Choroid plexus epithelial cell (primary cell): ENCODE measurements at regions not wholly inside any gene's neighbourhood (a gene's known extent, or its start where the extent isn't known, plus 50 kb on each side); places are given as distances from the start of the nearest gene placed in this dataset.

Source experiments
- DNase-seq: peaks from one replicate; pipeline ENCODE4 v3.0.0-alpha.2; 2010; ENCODE audit warnings: low read depth
- H3K4me3 ChIP-seq: 2 replicates; pipeline ENCODE4 v1.5.1; 2011; ENCODE audit warnings: low read depth, mild to moderate bottlenecking, control low read depth, low read length, moderate library complexity
- TF ChIP-seq, protein P1 (sequence below): conservative IDR thresholded peaks from 2 replicates; pipeline ENCODE4 v1.5.1; 2011; ENCODE audit warnings: low read depth, mild to moderate bottlenecking, control low read depth, inconsistent platforms, low read length, moderate library complexity

DNA sequence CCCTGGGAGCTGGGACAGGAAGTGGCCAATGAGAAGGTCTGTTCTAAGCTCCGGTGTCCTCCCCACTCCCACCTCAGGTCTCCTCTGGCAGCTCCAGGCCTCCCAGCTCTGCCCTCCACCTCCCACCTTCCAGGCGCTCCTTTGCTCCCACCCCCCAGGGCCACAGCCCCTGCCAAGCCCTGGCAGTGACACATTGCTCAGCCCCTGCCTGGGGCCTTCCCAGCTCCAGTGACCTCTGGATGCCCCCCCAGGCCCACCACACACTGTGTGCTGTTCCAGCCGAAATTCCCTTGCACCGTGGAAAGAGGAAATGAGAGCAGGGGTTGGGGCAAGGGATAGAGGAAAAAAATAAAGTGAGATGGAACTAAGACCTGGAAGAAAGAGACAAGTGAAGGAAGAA, 289.6 kb downstream of the CYP26B1 start:
- TF ChIP-seq, protein P1, sequence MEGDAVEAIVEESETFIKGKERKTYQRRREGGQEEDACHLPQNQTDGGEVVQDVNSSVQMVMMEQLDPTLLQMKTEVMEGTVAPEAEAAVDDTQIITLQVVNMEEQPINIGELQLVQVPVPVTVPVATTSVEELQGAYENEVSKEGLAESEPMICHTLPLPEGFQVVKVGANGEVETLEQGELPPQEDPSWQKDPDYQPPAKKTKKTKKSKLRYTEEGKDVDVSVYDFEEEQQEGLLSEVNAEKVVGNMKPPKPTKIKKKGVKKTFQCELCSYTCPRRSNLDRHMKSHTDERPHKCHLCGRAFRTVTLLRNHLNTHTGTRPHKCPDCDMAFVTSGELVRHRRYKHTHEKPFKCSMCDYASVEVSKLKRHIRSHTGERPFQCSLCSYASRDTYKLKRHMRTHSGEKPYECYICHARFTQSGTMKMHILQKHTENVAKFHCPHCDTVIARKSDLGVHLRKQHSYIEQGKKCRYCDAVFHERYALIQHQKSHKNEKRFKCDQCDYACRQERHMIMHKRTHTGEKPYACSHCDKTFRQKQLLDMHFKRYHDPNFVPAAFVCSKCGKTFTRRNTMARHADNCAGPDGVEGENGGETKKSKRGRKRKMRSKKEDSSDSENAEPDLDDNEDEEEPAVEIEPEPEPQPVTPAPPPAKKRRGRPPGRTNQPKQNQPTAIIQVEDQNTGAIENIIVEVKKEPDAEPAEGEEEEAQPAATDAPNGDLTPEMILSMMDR = no peak
- no peak for DNase-seq
- H3K4me3 ChIP-seq = no peak overlapping the region

DNA sequence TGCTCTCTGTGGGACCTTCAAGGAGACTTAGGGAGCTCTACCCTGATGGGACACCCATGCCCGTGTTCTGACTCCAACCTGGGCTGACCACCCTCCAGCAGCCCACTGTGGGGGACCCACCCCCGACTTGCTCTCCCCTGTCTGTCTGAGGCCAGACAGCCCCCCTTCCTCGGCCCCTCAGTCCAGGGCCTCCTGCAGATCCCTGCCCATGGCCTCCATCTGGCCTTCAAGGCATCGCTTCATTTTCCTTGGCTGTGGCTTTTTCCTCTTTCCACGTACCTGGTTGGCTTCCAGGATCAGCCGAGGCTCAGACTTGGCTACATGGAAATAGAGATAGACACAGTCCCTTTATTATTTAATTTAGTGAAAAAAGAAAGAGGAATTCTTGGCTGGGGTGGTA, 290.0 kb downstream of the CYP26B1 start:
- TF ChIP-seq, protein P1 = no peak
- DNase-seq = no peak
- no peak overlapping the region for H3K4me3 ChIP-seq

DNA sequence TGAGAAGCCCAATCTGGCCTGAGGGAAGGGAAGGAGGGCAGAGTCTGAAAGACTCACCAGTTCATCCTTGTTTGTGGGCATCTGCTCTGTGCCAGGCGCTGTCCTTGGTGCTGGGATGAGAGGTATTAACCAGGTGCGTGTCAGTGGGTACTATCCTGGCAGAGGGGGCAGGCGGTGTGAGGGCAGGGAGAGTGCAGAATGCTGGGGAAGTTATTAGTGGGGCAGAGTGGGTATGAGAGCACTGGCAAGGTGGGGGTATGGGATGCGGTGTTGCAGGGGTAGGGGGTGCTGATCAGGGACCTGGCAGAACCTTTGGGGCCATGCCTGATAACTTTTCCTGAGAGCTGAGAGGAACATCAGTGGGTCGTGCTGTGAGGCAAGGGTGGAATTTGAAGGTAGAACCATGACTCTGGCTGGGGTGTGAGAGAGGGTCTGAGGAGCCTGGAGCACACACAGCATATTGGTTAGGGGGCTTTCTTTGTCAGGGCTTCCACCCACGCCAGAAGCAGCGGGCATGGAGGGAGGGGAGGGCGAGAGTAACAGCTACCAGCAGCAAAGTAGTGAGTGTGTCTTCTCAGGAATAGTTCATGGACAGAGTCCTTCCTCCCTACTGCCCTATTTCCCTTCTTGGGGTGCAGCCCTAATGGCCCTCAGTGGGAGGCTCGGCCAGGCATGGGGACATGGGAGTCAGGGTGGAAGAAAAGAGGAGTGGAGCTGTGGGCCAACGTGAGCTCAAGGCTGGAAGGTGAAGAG, 290.7 kb downstream of the CYP26B1 start:
- no peak overlapping the region for H3K4me3 ChIP-seq
- TF ChIP-seq, protein P1 = no peak
- DNase-seq = no peak

DNA sequence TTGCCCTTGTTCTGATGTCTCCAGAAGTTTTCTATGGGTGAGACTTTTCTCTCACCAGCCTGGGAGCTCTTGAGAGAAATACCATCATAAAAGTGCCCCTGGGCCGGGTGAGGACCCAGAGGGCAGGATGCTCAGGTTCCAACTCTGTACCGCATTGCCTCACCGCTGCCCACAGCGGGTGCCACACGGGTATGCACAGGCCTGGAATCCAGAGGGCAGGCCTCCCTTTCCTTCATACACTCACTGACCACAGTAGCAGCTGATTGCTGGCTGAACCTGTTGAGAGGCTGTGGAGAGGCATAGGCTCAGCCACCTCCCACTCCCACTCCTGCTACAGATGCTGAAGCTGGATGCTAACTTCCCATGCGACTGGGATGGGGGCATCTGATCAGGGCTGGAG, 293.8 kb downstream of the CYP26B1 start:
- TF ChIP-seq, protein P1 = no peak
- H3K4me3 ChIP-seq = no peak overlapping the region
- no peak for DNase-seq

DNA sequence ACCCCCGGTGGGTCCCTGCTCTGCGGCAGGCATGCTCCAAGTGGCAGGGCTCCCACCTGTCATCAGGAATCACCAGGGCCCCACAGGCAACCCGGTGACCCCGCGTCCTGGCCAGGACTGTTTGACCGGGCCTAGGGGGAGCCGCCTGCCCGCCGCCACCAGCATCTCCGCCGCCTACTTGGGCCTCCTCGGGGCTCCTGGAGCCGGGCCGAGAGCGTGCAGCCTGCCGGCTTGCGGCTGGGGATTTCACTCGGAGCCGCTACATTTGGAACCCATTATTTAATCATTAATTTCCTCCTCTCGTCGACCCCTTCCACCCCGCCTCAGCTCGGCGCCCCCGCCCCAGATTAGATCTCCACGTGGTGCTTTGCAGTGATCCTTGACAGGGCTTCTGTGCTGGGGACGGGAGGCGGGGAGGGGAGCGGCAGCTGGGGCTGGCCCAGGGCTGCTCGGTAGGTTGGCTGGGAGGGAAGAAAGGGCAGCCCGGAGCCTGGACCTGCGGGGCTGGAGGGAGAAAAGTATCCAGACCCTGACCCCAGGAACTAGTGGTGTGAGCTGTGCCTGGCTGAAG, 295.4 kb downstream of the CYP26B1 start:
- TF ChIP-seq, protein P1 = no peak
- no peak overlapping the region for H3K4me3 ChIP-seq
- DNase-seq = peak; percentile 20

DNA sequence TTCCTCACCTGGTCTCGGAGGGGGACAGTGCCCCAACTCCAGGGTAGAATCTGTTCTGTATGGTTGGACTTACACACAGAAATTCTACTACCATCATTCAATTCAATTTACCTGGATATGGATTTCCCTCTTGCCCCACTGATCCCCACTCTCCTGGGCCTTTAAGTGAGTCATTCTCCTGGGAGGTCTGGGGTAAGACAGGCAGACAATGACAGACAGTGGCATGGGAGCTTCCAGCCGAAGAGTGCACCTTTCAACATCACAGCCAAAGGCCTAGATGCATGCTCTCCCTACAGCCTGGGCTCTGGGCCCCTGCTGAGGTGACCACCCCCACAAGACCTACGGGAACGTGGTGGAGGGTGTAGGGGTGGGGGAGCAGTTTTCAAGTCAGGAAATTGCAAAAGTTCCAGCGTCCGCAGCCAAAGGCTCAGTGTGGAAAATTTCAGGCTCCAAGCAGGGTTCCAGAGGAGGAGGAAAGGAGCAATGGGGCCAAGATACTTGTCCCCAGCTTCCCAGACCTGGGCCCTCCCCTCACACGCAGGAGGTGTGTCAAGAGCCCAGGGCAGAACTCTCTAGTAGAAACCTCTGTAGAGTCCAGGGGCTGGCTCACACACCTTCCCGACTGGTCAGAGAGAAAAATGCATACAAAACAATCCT, 296.4 kb downstream of the CYP26B1 start:
- TF ChIP-seq, protein P1 = no peak
- H3K4me3 ChIP-seq = no peak overlapping the region
- DNase-seq = no peak
